Pancreas (tissue), 10 donors: ENCODE measurements at regions not wholly inside any gene's neighbourhood (a gene's known extent, or its start where the extent isn't known, plus 50 kb on each side); places are given as distances from the start of the nearest gene placed in this dataset.

Experiments used
- ATAC-seq, 4 donors: fragments of 200-7000 bp; cut with Tn5 transposase; one replicate each; pipeline versions ENCODE4 v1.8.0 to v1.9.1; 2020; ENCODE audit warnings: mild to moderate bottlenecking in 4 of 4, moderate library complexity in 4 of 4
- DNase-seq, 6 donors: peaks; one replicate each; pipeline ENCODE4 v3.0.0-alpha.2; 2020
- FAIRE-seq: peaks from 2 replicates; lab custom pipeline; 2012; peaks lifted over from hg19 to GRCh38; lab: Jason Lieb, UNC
- H3K27ac ChIP-seq, 4 donors: fragments of 200-600 bp; sonication (generic); 1 replicate in 3 of 4; 2 replicates in 1 of 4; pipeline versions ENCODE4 v1.5.0 to v1.8.0; 2020
- H3K27me3 ChIP-seq, 4 donors: fragments of 200-600 bp; one replicate each; pipeline ENCODE4 v1.8.0; 2021
- H3K36me3 ChIP-seq, 3 donors: fragments of 200-600 bp; sonication (generic) in 1 of 3; one replicate each; pipeline versions ENCODE4 v1.5.0 to v1.8.0; 2020 to 2021
- H3K4me1 ChIP-seq, 3 donors: fragments of 200-600 bp; one replicate each; pipeline ENCODE4 v1.8.0; 2021
- H3K4me3 ChIP-seq, 4 donors: fragments of 200-600 bp; sonication (generic) in 2 of 4; one replicate each; pipeline versions ENCODE4 v1.5.0 to v1.8.0; 2020 to 2021
- H3K9me3 ChIP-seq, 4 donors: fragments of 200-600 bp; one replicate each; pipeline ENCODE4 v1.8.0; 2021
- WGBS, 2 donors: extraction: QIAGEN DNeasy Blood & Tissue Kit; methylation state at CpG; one replicate each; pipeline ENCODE4 v1.1.7; 2013; 5-methylcytosine and 5-hydroxymethylcytosine counted together
- intact Hi-C, 3 donors: fragments of 100-400 bp; cut with DNase I; formaldehyde crosslinking; loops; one replicate each; pipeline versions ENCODE4 v1.11.1 to v1.14.2; 2022
- TF ChIP-seq, protein P1 (sequence below), 4 donors: fragments of 200-600 bp; sonication (generic) in 3 of 4; IDR thresholded peaks; one replicate each; pipeline versions ENCODE4 v1.5.0 to v1.8.0; 2021; ENCODE audit warnings: antibody characterized with exemption in 4 of 4
- donor health status: healthy with polysubstance abuse.
- donor health status: DM: no; HTN: no; CAD: no; lungs with moderate emphysema.
- donor health status: DM: no; HTN: no; CAD: no.
- donor health status: control.
- donor health status: control.
- donor health status: Bipolar disorder and iron deficiency.
- donor health status: DM: yes; HTN: yes; CAD: no.
- donor health status: DM: no; HTN: no; CAD: no.
- donor health status: DM: no; HTN: no; CAD: no.
- donor health status: DM: yes; HTN: yes; CAD: no.

DNA sequence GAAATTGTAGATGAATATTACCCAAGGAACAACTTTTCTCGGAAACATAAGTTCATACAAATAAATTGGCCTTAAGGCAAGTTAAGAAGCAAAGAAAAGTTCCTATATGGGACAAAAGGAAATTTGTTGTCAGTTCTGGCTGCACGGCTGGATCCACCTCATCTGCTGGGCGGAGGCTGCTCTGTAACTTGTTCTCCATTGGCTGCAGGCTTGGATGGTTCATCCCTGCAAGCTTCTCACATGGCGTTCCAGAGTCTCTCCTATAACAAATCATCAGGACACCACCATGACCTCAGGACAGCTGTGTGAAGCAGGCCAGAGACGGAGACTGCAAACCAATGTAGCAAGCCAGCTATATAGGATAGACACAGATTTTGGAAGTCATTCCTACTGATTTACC lies 81.4 kb upstream of the DAB2 start:
- H3K9me3 ChIP-seq: no peaks in the 10 kb centered on the region
- no peaks in the 10 kb centered on the region for H3K27me3 ChIP-seq
- H3K4me1 ChIP-seq: no peaks in the 10 kb centered on the region
- DNase-seq (no peak), FAIRE-seq (no peak), ATAC-seq (no peak)
- 70 to 84% methylated on average over 5 of the region's 5 CpGs for WGBS, 2 donors
- no peaks in the 10 kb centered on the region for H3K36me3 ChIP-seq
- TF ChIP-seq, protein P1, sequence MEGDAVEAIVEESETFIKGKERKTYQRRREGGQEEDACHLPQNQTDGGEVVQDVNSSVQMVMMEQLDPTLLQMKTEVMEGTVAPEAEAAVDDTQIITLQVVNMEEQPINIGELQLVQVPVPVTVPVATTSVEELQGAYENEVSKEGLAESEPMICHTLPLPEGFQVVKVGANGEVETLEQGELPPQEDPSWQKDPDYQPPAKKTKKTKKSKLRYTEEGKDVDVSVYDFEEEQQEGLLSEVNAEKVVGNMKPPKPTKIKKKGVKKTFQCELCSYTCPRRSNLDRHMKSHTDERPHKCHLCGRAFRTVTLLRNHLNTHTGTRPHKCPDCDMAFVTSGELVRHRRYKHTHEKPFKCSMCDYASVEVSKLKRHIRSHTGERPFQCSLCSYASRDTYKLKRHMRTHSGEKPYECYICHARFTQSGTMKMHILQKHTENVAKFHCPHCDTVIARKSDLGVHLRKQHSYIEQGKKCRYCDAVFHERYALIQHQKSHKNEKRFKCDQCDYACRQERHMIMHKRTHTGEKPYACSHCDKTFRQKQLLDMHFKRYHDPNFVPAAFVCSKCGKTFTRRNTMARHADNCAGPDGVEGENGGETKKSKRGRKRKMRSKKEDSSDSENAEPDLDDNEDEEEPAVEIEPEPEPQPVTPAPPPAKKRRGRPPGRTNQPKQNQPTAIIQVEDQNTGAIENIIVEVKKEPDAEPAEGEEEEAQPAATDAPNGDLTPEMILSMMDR (IDR thresholded peaks at IDR 0.05): no peak
- no peak overlapping the region for H3K27ac ChIP-seq
- intact Hi-C loops: no loop called here
- H3K4me3 ChIP-seq: no peak overlapping the region

DNA sequence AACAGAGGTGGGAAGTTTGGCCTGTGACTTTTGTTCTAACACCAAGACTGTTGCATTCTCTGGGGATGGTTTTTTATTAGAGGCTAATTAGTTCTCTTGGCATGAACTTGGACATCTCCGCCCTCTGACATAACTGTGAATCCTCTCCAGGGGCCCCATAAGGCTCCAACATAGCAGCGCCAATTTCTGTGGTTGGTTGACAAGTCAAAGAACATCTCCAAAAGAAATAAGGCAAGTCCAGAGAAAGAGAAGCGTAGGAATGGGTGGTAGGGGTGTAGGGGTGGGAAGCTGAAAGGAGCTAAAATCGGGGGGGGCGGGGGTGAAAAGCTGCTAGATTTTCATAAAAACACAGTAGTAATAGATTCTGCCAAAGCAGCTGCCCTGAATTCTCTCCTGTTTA lies 81.0 kb upstream of the DAB2 start:
- WGBS, 2 donors: 68 to 74% methylated on average over 5 of the region's 5 CpGs
- no peak for FAIRE-seq

DNA sequence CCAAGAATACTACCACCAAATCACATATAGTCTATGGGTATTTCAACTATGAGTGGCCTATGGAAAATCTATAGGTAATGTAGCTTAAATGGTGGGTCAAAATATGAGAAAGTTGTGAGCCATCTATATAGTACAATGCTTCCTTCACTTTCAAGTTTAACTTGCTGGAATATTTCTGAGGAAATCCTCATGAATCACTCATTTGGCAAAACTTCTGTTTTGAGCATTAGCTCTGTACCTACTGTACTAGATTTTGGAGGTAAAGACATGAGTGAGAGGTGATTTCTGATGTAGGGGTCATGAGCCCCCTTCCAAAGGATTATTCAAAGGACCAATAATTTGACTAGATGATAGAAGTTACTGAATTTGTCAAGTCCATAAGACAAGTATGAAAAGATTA lies 80.6 kb upstream of the DAB2 start:
- intact Hi-C loops: no loop called here
- Histone ChIP-seq H3K27ac (no peak overlapping the region), H3K4me3 (no peak overlapping the region), H3K4me1 (no peaks in the 10 kb centered on the region), H3K9me3 (no peaks in the 10 kb centered on the region), H3K36me3 (no peaks in the 10 kb centered on the region), H3K27me3 (no peaks in the 10 kb centered on the region)
- TF ChIP-seq, protein P1 (IDR thresholded peaks at IDR 0.05): no peak
- DNase-seq (no peak), ATAC-seq (no peak), FAIRE-seq (no peak)

More for the DNA sequence above, 81.0 kb upstream of the DAB2 start:
- H3K27me3 ChIP-seq: no peaks in the 10 kb centered on the region
- no peak overlapping the region for H3K27ac ChIP-seq
- no peaks in the 10 kb centered on the region for H3K4me1 ChIP-seq
- H3K4me3 ChIP-seq: no peak overlapping the region
- no peak for ATAC-seq
- DNase-seq: no peak
- intact Hi-C loops: no loop called here
- TF ChIP-seq, protein P1 (IDR thresholded peaks at IDR 0.05): no peak
- no peaks in the 10 kb centered on the region for H3K36me3 ChIP-seq
- no peaks in the 10 kb centered on the region for H3K9me3 ChIP-seq

DNA sequence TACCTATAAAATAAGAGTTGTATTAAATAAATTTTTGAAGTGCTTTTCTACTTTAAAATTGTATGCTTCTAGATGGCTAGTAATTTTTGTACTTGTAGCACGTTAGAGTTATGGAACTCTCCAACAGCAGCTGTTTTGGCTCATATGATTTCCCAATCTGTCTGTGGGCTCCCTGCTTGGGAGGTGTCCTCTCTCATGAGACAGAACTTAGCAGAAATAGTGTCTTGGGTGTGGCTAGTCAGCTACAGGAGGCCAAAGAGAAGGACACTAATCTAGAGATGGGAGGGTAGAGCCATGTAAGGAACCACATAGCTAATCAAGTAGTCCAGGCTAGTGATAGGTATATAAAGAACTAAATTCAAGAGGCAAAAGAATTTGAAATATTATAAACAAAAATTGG lies 78.4 kb upstream of the DAB2 start:
- H3K27me3 ChIP-seq: no peaks in the 10 kb centered on the region
- no peak overlapping the region for H3K4me3 ChIP-seq
- TF ChIP-seq, protein P1 (IDR thresholded peaks at IDR 0.05): no peak
- H3K27ac ChIP-seq: peak overlapping the region in 1 of 4 donors; percentile 16
- H3K4me1 ChIP-seq: no peaks in the 10 kb centered on the region
- H3K36me3 ChIP-seq: no peaks in the 10 kb centered on the region
- FAIRE-seq: no peak
- H3K9me3 ChIP-seq: no peaks in the 10 kb centered on the region
- intact Hi-C loops: no loop called here
- ATAC-seq: peak in 3 of 4 donors; percentile 53 to 55 (median 54)
- DNase-seq: peak in 1 of 6 donors; percentile 26
- WGBS, 2 donors: 57 to 67% methylated on average over 1 of the region's 1 CpG

DNA sequence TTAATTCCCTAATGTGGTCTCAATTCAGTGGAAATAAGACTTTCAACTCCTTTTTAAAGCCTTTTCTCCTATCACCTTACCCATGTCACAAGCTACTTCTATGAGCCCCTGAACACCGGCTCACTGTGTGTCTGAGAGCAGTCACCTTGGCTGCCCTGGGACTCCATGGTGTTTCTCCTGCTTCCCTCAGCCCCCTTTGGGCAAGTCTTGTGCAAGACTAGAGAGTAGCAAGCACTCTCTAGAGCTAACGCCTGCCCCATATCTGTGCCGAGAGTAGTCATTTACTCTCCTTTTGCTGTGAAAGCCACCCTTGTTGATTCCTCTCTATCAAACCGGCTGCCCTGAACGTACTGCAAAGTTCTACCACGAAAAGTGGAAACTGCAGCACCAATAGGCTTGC lies 77.9 kb upstream of the DAB2 start:
- H3K4me1 ChIP-seq: no peaks in the 10 kb centered on the region
- peak overlapping the region in 1 of 4 donors; percentile 16 for H3K27ac ChIP-seq
- no peaks in the 10 kb centered on the region for H3K36me3 ChIP-seq
- H3K4me3 ChIP-seq: no peak overlapping the region
- ATAC-seq (peak in 1 of 4 donors; percentile 19), FAIRE-seq (no peak), DNase-seq (no peak)
- H3K9me3 ChIP-seq: no peaks in the 10 kb centered on the region
- 75 to 76% methylated on average over 6 of the region's 6 CpGs for WGBS, 2 donors
- intact Hi-C loops: no loop called here
- H3K27me3 ChIP-seq: no peaks in the 10 kb centered on the region
- TF ChIP-seq, protein P1 (IDR thresholded peaks at IDR 0.05): no peak
